ENCODE measurements at regions not wholly inside any gene's neighbourhood (a gene's known extent, or its start where the extent isn't known, plus 50 kb on each side); places are given as distances from the start of the nearest gene placed in this dataset.

DNA sequence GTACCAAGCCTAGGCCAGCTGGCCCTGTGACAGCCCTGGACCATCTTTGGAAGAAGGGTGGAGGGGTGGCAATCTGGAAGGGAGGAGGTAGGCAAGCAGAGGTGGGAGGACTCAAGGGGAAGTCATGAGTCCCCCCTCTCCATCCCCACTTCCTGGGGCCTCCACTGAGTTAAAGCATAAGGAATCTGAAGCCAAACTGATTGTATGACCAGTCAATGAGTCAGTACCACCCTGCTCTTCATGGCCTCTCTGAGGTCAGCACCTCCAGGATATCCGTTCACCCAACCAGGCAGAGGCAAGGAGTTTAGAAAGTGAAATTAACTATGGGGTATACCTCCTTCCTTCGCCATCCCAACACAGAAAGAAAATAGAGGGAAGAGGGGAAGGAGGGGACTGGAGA, 272.7 kb downstream of the SOX9 start:
- Histone ChIP-seq H3K4me1 (ENCODE audit: control insufficient read depth in 2 of 2, insufficient read depth in 2 of 2, low read length in 2 of 2) (peaks cover 0 to 11% of the 10 kb centered on the region in 2 donors), H3K4me3 (ENCODE audit: low read length in 2 of 2) (no peak overlapping the region), H3K27me3 (ENCODE audit: control insufficient read depth in 2 of 2, insufficient read depth in 2 of 2, low read length in 2 of 2) (no peaks in the 10 kb centered on the region), H3K36me3 (ENCODE audit: control insufficient read depth in 2 of 2, insufficient read depth in 2 of 2, low read length in 2 of 2) (peaks cover 0 to 2% of the 10 kb centered on the region in 2 donors), H3K9ac (ENCODE audit: low read depth in 1 of 2, low read length in 2 of 2) (no peak overlapping the region), H3K9me3 (ENCODE audit: control insufficient read depth in 2 of 2, low read length in 2 of 2) (no peaks in the 10 kb centered on the region), H3K27ac (ENCODE audit: low read depth in 2 of 2, low read length in 2 of 2) (no peak overlapping the region)

DNA sequence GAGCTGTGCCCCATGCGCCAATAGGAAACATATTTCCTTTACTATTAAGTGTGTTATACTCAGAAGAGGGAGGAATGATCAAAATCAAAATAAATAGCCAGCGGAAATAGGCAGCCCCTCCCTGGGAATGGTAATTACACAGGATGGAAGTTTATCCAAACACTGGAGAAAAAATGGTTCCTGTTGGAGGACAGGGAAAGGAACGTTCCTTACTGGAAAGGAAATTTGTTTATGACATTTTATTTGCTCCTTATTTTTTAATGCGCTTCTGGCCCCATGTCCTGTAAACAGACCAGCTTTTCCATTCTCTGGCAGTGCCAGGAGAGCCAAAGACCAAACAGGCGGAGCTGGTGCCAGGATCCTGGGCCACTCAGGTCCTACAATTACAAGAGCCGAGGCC, 273.7 kb downstream of the SOX9 start:
- Histone ChIP-seq H3K9ac (ENCODE audit: low read depth in 1 of 2, low read length in 2 of 2) (no peak overlapping the region), H3K4me1 (ENCODE audit: control insufficient read depth in 2 of 2, insufficient read depth in 2 of 2, low read length in 2 of 2) (peaks cover 3 to 11% of the 10 kb centered on the region in 2 donors), H3K36me3 (ENCODE audit: control insufficient read depth in 2 of 2, insufficient read depth in 2 of 2, low read length in 2 of 2) (no peaks in the 10 kb centered on the region), H3K4me3 (ENCODE audit: low read length in 2 of 2) (no peak overlapping the region), H3K27ac (ENCODE audit: low read depth in 2 of 2, low read length in 2 of 2) (no peak overlapping the region), H3K27me3 (ENCODE audit: control insufficient read depth in 2 of 2, insufficient read depth in 2 of 2, low read length in 2 of 2) (no peaks in the 10 kb centered on the region), H3K9me3 (ENCODE audit: control insufficient read depth in 2 of 2, low read length in 2 of 2) (no peaks in the 10 kb centered on the region)

DNA sequence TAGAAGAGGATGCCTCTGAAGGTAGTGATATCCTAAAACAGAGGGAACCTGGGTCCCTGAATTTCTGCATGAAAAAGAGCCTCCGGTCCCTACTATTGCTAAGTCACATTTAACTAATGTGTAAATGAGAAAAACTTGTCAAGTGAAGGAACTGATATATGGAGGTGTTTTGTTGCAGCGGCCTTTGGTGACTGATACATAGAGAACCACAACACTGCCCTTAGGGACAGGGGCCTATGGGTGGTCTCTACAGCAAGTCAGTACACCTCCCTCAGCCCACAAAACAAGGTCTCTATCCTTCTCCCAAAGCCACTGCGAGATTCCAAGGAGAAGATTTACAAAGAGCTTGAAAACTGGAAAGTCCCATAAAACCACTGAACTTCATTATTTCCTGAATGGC, 275.3 kb downstream of the SOX9 start:
- no peaks in the 10 kb centered on the region for H3K27me3 ChIP-seq (ENCODE audit: control insufficient read depth in 2 of 2, insufficient read depth in 2 of 2, low read length in 2 of 2)
- peaks cover 0 to 3% of the 10 kb centered on the region in 2 donors for H3K36me3 ChIP-seq (ENCODE audit: control insufficient read depth in 2 of 2, insufficient read depth in 2 of 2, low read length in 2 of 2)
- peaks cover 3 to 11% of the 10 kb centered on the region in 2 donors for H3K4me1 ChIP-seq (ENCODE audit: control insufficient read depth in 2 of 2, insufficient read depth in 2 of 2, low read length in 2 of 2)
- H3K4me3 ChIP-seq (ENCODE audit: low read length in 2 of 2): no peak overlapping the region
- no peak overlapping the region for H3K9ac ChIP-seq (ENCODE audit: low read depth in 1 of 2, low read length in 2 of 2)
- H3K27ac ChIP-seq (ENCODE audit: low read depth in 2 of 2, low read length in 2 of 2): no peak overlapping the region
- no peaks in the 10 kb centered on the region for H3K9me3 ChIP-seq (ENCODE audit: control insufficient read depth in 2 of 2, low read length in 2 of 2)

DNA sequence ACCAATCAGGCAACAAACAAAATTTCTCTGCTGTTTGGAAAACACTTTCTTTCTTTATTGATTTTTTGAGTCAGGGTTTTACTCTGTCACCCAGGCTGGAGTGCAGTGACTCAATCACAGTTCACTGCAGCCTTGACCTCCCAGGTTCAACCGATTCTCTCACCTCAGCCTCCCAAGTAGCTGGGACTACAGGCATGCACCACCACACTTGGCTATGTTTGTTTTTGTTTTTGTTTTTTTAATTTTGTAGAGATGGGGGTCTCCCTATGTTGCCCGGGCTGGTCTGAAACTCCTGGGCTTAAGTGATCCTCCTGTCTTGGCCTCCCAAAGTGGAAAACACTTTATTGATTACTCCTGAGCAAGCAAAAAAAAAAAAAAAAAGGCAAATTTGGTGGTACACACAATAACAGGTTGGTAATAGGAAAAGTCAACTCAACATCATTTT, 276.4 kb downstream of the SOX9 start:
- peaks cover 0 to 3% of the 10 kb centered on the region in 2 donors for H3K36me3 ChIP-seq (ENCODE audit: control insufficient read depth in 2 of 2, insufficient read depth in 2 of 2, low read length in 2 of 2)
- H3K27ac ChIP-seq (ENCODE audit: low read depth in 2 of 2, low read length in 2 of 2): no peak overlapping the region
- no peaks in the 10 kb centered on the region for H3K9me3 ChIP-seq (ENCODE audit: control insufficient read depth in 2 of 2, low read length in 2 of 2)
- H3K4me1 ChIP-seq (ENCODE audit: control insufficient read depth in 2 of 2, insufficient read depth in 2 of 2, low read length in 2 of 2): peaks cover 3 to 9% of the 10 kb centered on the region in 2 donors
- no peaks in the 10 kb centered on the region for H3K27me3 ChIP-seq (ENCODE audit: control insufficient read depth in 2 of 2, insufficient read depth in 2 of 2, low read length in 2 of 2)
- H3K4me3 ChIP-seq (ENCODE audit: low read length in 2 of 2): no peak overlapping the region
- no peak overlapping the region for H3K9ac ChIP-seq (ENCODE audit: low read depth in 1 of 2, low read length in 2 of 2)

DNA sequence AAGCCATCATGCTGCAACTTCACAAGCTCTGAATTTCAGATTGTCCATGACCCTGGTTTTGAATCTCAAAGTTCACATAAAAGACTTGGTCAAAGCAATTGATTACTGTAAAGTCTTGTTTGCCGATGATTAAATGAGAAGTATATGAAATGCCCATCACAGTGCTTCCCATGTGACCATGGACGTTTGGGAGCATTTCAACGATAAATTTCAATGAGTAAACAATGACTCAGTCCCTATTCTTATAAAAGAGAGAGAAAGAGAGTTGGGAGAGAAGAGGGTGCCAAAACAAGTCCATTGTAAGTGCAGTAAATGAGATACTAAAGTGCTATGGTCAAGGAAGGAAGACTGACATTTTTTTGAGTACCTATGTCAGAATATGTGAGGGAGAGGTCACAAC, 276.9 kb downstream of the SOX9 start:
- Histone ChIP-seq H3K27ac (ENCODE audit: low read depth in 2 of 2, low read length in 2 of 2) (no peak overlapping the region), H3K4me1 (ENCODE audit: control insufficient read depth in 2 of 2, insufficient read depth in 2 of 2, low read length in 2 of 2) (peaks cover 3 to 6% of the 10 kb centered on the region in 2 donors), H3K4me3 (ENCODE audit: low read length in 2 of 2) (no peak overlapping the region), H3K36me3 (ENCODE audit: control insufficient read depth in 2 of 2, insufficient read depth in 2 of 2, low read length in 2 of 2) (peaks cover 0 to 3% of the 10 kb centered on the region in 2 donors), H3K27me3 (ENCODE audit: control insufficient read depth in 2 of 2, insufficient read depth in 2 of 2, low read length in 2 of 2) (no peaks in the 10 kb centered on the region), H3K9me3 (ENCODE audit: control insufficient read depth in 2 of 2, low read length in 2 of 2) (no peaks in the 10 kb centered on the region), H3K9ac (ENCODE audit: low read depth in 1 of 2, low read length in 2 of 2) (no peak overlapping the region)

DNA sequence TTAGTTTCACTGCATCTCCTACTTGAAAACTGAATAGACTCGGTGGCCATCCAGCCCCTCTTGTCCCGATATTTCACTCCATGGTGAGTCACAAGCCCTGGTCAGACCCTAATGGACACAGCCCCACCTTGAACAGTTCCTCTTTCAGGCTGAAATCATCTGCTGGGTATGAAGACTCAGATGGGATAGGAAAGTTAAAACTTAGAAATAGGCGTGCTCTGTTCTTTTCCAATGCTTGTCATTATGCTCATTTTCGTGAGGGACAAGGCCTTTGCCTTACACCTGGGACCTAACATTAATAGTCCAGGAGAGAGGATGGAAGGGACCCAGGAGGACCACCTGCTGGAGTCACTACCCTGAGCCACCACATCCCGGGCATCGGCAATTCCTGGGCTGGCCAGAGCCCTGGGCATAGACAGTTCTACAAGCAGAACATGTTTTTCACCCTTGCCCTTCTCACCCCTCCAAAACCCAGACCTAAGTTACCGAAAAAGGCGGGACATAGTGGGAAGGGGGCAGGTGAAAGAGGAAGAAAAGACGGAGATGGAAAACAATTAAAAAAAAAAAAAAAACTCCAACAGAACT, 278.3 kb downstream of the SOX9 start:
- peak overlapping the region in 1 of 2 donors; percentile 16 for H3K27ac ChIP-seq (ENCODE audit: low read depth in 2 of 2, low read length in 2 of 2)
- H3K9ac ChIP-seq (ENCODE audit: low read depth in 1 of 2, low read length in 2 of 2): no peak overlapping the region
- peaks cover 6 to 8% of the 10 kb centered on the region in 2 donors for H3K36me3 ChIP-seq (ENCODE audit: control insufficient read depth in 2 of 2, insufficient read depth in 2 of 2, low read length in 2 of 2)
- H3K4me1 ChIP-seq (ENCODE audit: control insufficient read depth in 2 of 2, insufficient read depth in 2 of 2, low read length in 2 of 2): peaks cover 3 to 9% of the 10 kb centered on the region in 2 donors
- no peaks in the 10 kb centered on the region for H3K9me3 ChIP-seq (ENCODE audit: control insufficient read depth in 2 of 2, low read length in 2 of 2)
- H3K4me3 ChIP-seq (ENCODE audit: low read length in 2 of 2): no peak overlapping the region
- no peaks in the 10 kb centered on the region for H3K27me3 ChIP-seq (ENCODE audit: control insufficient read depth in 2 of 2, insufficient read depth in 2 of 2, low read length in 2 of 2)

DNA sequence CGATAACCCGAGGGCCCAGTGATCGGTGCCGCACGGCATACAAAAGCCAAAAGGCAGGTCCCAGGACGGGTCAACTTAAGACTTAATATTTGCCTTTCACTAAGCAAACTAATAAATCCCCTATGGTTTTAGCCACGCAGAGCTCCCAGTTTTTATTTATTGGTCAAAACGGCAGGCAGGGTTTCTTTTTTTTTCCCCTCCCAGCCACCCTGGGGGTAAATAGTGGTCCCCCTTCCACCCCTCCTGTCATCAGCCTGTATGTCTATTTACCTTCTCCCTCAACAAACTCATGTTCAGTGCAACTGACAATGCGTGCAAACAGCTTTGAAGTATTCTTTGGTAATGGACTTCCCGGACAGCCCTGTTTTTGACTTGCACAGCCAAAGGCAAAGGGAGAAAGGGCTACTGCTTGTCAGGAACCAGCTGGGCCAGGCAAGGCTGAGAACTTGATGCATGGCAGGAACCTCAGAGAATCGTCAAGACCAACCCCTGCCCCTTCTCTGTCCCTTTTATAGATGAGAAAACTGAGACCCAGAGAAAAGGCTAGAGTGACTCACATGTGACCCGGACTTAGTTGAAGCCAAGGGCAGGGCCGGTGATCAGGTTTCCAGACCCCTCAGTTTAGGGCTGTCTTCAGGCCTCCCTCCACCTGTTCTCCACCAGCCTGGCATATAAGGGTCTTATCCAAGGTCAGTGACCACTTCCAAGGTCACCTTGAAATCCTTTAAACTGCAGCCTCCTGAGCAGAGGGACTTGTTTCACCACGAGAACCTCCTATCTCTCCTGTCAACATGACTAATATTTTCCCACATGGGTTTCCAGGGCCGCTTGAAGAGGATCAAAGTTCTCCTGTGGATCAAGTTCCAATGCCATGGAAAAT, 279.0 kb downstream of the SOX9 start:
- no peaks in the 10 kb centered on the region for H3K27me3 ChIP-seq (ENCODE audit: control insufficient read depth in 2 of 2, insufficient read depth in 2 of 2, low read length in 2 of 2)
- H3K9ac ChIP-seq (ENCODE audit: low read depth in 1 of 2, low read length in 2 of 2): no peak overlapping the region
- peaks cover 6 to 8% of the 10 kb centered on the region in 2 donors for H3K36me3 ChIP-seq (ENCODE audit: control insufficient read depth in 2 of 2, insufficient read depth in 2 of 2, low read length in 2 of 2)
- H3K27ac ChIP-seq (ENCODE audit: low read depth in 2 of 2, low read length in 2 of 2): no peak overlapping the region
- H3K9me3 ChIP-seq (ENCODE audit: control insufficient read depth in 2 of 2, low read length in 2 of 2): no peaks in the 10 kb centered on the region
- peaks cover 3 to 6% of the 10 kb centered on the region in 2 donors for H3K4me1 ChIP-seq (ENCODE audit: control insufficient read depth in 2 of 2, insufficient read depth in 2 of 2, low read length in 2 of 2)
- H3K4me3 ChIP-seq (ENCODE audit: low read length in 2 of 2): no peak overlapping the region

DNA sequence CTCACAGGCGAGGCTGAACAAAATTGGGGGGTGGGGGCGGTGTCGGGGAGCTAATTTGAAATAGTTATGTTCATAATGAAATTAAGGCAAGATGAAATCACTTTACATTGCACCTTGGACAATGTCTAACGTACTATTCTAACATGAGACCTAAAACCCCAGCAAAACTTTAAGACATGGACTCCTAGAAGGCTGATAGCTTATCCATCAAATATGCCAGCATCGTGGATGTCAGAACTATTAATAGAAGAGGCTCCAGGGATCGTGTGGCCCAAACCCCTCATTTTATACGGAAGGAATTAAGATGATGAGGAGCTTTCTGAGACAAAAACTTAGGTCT, 279.6 kb downstream of the SOX9 start:
- H3K9ac ChIP-seq (ENCODE audit: low read depth in 1 of 2, low read length in 2 of 2): no peak overlapping the region
- no peaks in the 10 kb centered on the region for H3K9me3 ChIP-seq (ENCODE audit: control insufficient read depth in 2 of 2, low read length in 2 of 2)
- H3K4me3 ChIP-seq (ENCODE audit: low read length in 2 of 2): no peak overlapping the region
- H3K4me1 ChIP-seq (ENCODE audit: control insufficient read depth in 2 of 2, insufficient read depth in 2 of 2, low read length in 2 of 2): peaks cover 3% of the 10 kb centered on the region in 2 donors
- peaks cover 6 to 8% of the 10 kb centered on the region in 2 donors for H3K36me3 ChIP-seq (ENCODE audit: control insufficient read depth in 2 of 2, insufficient read depth in 2 of 2, low read length in 2 of 2)
- H3K27ac ChIP-seq (ENCODE audit: low read depth in 2 of 2, low read length in 2 of 2): no peak overlapping the region
- H3K27me3 ChIP-seq (ENCODE audit: control insufficient read depth in 2 of 2, insufficient read depth in 2 of 2, low read length in 2 of 2): no peaks in the 10 kb centered on the region

DNA sequence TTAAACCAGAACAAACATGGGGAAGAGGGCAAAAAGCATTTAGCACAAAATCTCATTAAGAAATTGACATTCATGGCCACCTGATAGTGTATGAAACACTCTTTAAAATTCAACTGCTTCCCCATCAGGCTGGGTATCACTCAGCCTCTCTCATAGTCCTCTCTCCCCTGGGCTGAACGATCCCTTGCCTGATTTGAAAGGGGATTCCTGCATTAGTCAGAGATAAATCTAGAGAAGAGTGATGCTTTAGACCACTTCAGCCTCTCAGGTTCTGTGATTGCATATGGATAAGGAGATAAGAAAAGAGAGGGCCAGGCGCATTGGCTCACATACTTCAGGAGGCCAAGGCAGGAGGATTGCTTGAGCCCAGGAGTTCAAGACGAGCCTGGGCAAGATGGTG, 280.0 kb downstream of the SOX9 start:
- no peaks in the 10 kb centered on the region for H3K9me3 ChIP-seq (ENCODE audit: control insufficient read depth in 2 of 2, low read length in 2 of 2)
- no peak overlapping the region for H3K4me3 ChIP-seq (ENCODE audit: low read length in 2 of 2)
- no peak overlapping the region for H3K9ac ChIP-seq (ENCODE audit: low read depth in 1 of 2, low read length in 2 of 2)
- no peaks in the 10 kb centered on the region for H3K27me3 ChIP-seq (ENCODE audit: control insufficient read depth in 2 of 2, insufficient read depth in 2 of 2, low read length in 2 of 2)
- no peak overlapping the region for H3K27ac ChIP-seq (ENCODE audit: low read depth in 2 of 2, low read length in 2 of 2)
- peaks cover 3% of the 10 kb centered on the region in 2 donors for H3K4me1 ChIP-seq (ENCODE audit: control insufficient read depth in 2 of 2, insufficient read depth in 2 of 2, low read length in 2 of 2)
- peaks cover 6 to 8% of the 10 kb centered on the region in 2 donors for H3K36me3 ChIP-seq (ENCODE audit: control insufficient read depth in 2 of 2, insufficient read depth in 2 of 2, low read length in 2 of 2)

DNA sequence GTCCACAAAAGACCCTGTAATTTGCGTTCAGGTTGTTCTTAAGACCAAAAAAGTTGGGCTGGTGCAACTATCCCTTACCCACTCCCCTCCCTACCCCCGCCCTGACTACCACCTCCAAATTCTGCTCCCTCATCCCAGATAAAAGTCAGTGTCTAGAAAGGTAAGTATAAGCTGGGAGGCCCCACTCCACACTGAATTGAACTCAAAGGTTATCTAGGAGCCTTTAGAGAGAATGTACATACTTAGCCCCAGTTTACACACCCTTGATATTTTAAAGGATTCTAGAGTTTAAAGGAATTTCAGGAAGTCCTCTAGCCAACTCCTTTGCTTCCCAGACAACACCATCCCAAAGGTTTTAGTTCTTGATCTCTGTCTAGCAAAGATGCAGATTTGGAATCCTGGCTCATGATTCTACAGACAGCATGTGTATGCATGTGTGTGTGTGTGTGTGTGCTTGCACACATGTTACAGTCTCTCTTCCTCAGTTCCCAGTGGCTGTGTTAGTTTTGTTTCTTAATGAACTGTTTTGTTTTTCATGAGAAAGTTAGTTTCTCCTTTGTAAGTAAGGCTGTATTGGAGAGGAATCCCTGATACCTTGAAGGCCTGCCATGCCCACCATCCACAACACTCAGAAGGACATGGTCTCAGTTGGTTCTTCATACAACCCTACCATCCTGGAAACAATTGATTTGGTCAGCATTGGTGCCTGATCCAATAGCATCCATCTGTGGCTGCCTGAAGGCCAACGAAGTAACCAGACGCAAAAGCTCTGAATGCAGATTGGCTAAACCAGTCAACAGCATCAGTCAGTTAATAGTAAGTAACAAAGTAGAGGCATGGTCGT, 281.3 kb downstream of the SOX9 start:
- Histone ChIP-seq H3K4me1 (ENCODE audit: control insufficient read depth in 2 of 2, insufficient read depth in 2 of 2, low read length in 2 of 2) (peaks cover 6 to 8% of the 10 kb centered on the region in 2 donors), H3K9ac (ENCODE audit: low read depth in 1 of 2, low read length in 2 of 2) (no peak overlapping the region), H3K36me3 (ENCODE audit: control insufficient read depth in 2 of 2, insufficient read depth in 2 of 2, low read length in 2 of 2) (peaks cover 6 to 8% of the 10 kb centered on the region in 2 donors), H3K9me3 (ENCODE audit: control insufficient read depth in 2 of 2, low read length in 2 of 2) (no peaks in the 10 kb centered on the region), H3K27me3 (ENCODE audit: control insufficient read depth in 2 of 2, insufficient read depth in 2 of 2, low read length in 2 of 2) (no peaks in the 10 kb centered on the region), H3K4me3 (ENCODE audit: low read length in 2 of 2) (no peak overlapping the region), H3K27ac (ENCODE audit: low read depth in 2 of 2, low read length in 2 of 2) (no peak overlapping the region)

All from mucosa of rectum (tissue), 2 donors.